Astrocyte (in vitro differentiated cells and primary cell): ENCODE measurements at regions not wholly inside any gene's neighbourhood (a gene's known extent, or its start where the extent isn't known, plus 50 kb on each side); places are given as distances from the start of the nearest gene placed in this dataset.

Experiments used
- DNase-seq: peaks from one replicate; pipeline ENCODE4 v3.0.0-alpha.2; 2010; ENCODE audit warnings: low read depth
- FAIRE-seq: peaks from 2 replicates; lab custom pipeline; 2011; peaks lifted over from hg19 to GRCh38; lab: Jason Lieb, UNC
- H2AFZ ChIP-seq: 2 replicates; pipeline ENCODE4 v1.6.0; 2012; ENCODE audit warnings: low read depth, low read length, inconsistent platforms
- H3K27ac ChIP-seq: 2 replicates; pipeline ENCODE4 v1.5.1; 2011; ENCODE audit warnings: low read depth, low read length, inconsistent platforms
- H3K27me3 ChIP-seq: 2 replicates; pipeline ENCODE4 v1.6.0; 2011; ENCODE audit warnings: low read length, inconsistent platforms; ENCODE audit not compliant: insufficient read depth
- H3K36me3 ChIP-seq: 2 replicates; pipeline ENCODE4 v1.5.1; 2011; ENCODE audit warnings: low read length, inconsistent platforms; ENCODE audit not compliant: insufficient read depth
- H3K4me1 ChIP-seq: 2 replicates; pipeline ENCODE4 v1.5.1; 2011; ENCODE audit warnings: low read length, inconsistent platforms; ENCODE audit not compliant: insufficient read depth
- H3K4me2 ChIP-seq: 2 replicates; pipeline ENCODE4 v1.6.0; 2012; ENCODE audit warnings: low read length, inconsistent platforms
- H3K4me3 ChIP-seq: 2 replicates; pipeline ENCODE4 v1.5.1; 2011; ENCODE audit warnings: low read depth, mild to moderate bottlenecking, low read length, inconsistent platforms; ENCODE audit not compliant: insufficient read depth
- H3K79me2 ChIP-seq: 2 replicates; pipeline ENCODE4 v1.6.0; 2012; ENCODE audit warnings: mild to moderate bottlenecking, low read length, inconsistent platforms; ENCODE audit not compliant: insufficient read depth
- H3K9ac ChIP-seq: 2 replicates; pipeline ENCODE4 v1.6.0; 2012; ENCODE audit warnings: mild to moderate bottlenecking, low read length, inconsistent platforms
- H3K9me3 ChIP-seq: 2 replicates; pipeline ENCODE4 v1.5.1; 2012; ENCODE audit warnings: low read depth, mild to moderate bottlenecking, low read length, inconsistent platforms; ENCODE audit not compliant: insufficient read depth
- H4K20me1 ChIP-seq: 2 replicates; pipeline ENCODE4 v1.6.0; 2012; ENCODE audit warnings: low read length, inconsistent platforms; ENCODE audit not compliant: insufficient read depth
- H3K27ac Mint-ChIP-seq: one replicate; pipeline ENCODE4 v1.8.0; 2021; ENCODE audit warnings: mild to moderate bottlenecking, mixed read lengths; ENCODE audit not compliant: unreplicated experiment
- H3K27me3 Mint-ChIP-seq: one replicate; pipeline ENCODE4 v1.8.0; 2021; ENCODE audit warnings: low read depth, mixed read lengths; ENCODE audit not compliant: unreplicated experiment
- H3K36me3 Mint-ChIP-seq: one replicate; pipeline ENCODE4 v1.8.0; 2021; ENCODE audit warnings: low read depth, mixed read lengths; ENCODE audit not compliant: unreplicated experiment
- H3K4me1 Mint-ChIP-seq: one replicate; pipeline ENCODE4 v1.8.0; 2021; ENCODE audit warnings: low read depth, mixed read lengths; ENCODE audit not compliant: unreplicated experiment
- H3K4me3 Mint-ChIP-seq: one replicate; pipeline ENCODE4 v1.8.0; 2021; ENCODE audit warnings: mild to moderate bottlenecking, moderate library complexity, mixed read lengths; ENCODE audit not compliant: unreplicated experiment
- H3K9me3 Mint-ChIP-seq: one replicate; pipeline ENCODE4 v1.8.0; 2021; ENCODE audit warnings: mild to moderate bottlenecking, mixed read lengths; ENCODE audit not compliant: unreplicated experiment
- EZH2 ChIP-seq: IDR thresholded peaks from 2 replicates; pipeline ENCODE4 v1.6.1; 2012; ENCODE audit warnings: mild to moderate bottlenecking, low read length, inconsistent platforms; ENCODE audit not compliant: insufficient read depth
- TF ChIP-seq, protein P1 (sequence below): IDR thresholded peaks from 2 replicates; pipeline ENCODE4 v1.5.1; 2011; ENCODE audit warnings: low read depth, mild to moderate bottlenecking, inconsistent platforms, low read length, moderate library complexity; ENCODE audit not compliant: insufficient read depth

DNA sequence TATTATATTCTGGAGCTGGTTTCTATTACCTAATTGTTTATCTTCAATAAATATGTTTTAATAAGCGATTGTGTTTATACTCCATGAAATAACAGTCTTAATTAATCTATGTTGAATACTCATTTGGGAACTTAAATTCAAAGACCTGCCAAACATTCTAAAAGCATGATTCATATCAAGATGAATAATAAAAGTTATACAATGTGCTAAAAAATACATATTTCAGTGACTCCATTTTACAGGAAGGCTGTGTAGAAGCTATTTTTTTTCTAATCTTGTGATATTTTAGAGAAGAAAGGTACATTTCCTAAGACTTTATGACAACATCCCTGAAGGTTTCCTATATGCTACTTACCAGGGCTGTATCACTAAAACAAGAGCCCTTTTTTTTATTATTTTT lies 417.9 kb downstream of the NFIB start:
- no peaks in the 10 kb centered on the region for H3K36me3 Mint-ChIP-seq
- FAIRE-seq (no peak), DNase-seq (no peak)
- Histone ChIP-seq H3K4me3 (no peak overlapping the region), H3K27ac (no peak overlapping the region), H3K4me1 (no peaks in the 10 kb centered on the region), H3K9ac (no peak overlapping the region), H3K9me3 (no peaks in the 10 kb centered on the region), H3K4me2 (no peak overlapping the region), H2AFZ (no peak overlapping the region), H3K36me3 (no peaks in the 10 kb centered on the region), H3K79me2 (no peaks in the 10 kb centered on the region), H3K27me3 (no peaks in the 10 kb centered on the region), H4K20me1 (no peaks in the 10 kb centered on the region)
- H3K4me1 Mint-ChIP-seq = no peaks in the 10 kb centered on the region
- no peak overlapping the region for H3K27ac Mint-ChIP-seq
- no peaks in the 10 kb centered on the region for H3K9me3 Mint-ChIP-seq
- no peaks in the 10 kb centered on the region for H3K27me3 Mint-ChIP-seq
- TF ChIP-seq, protein P1, sequence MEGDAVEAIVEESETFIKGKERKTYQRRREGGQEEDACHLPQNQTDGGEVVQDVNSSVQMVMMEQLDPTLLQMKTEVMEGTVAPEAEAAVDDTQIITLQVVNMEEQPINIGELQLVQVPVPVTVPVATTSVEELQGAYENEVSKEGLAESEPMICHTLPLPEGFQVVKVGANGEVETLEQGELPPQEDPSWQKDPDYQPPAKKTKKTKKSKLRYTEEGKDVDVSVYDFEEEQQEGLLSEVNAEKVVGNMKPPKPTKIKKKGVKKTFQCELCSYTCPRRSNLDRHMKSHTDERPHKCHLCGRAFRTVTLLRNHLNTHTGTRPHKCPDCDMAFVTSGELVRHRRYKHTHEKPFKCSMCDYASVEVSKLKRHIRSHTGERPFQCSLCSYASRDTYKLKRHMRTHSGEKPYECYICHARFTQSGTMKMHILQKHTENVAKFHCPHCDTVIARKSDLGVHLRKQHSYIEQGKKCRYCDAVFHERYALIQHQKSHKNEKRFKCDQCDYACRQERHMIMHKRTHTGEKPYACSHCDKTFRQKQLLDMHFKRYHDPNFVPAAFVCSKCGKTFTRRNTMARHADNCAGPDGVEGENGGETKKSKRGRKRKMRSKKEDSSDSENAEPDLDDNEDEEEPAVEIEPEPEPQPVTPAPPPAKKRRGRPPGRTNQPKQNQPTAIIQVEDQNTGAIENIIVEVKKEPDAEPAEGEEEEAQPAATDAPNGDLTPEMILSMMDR = no peak
- TF ChIP-seq EZH2 = no peak
- H3K4me3 Mint-ChIP-seq = no peak overlapping the region

DNA sequence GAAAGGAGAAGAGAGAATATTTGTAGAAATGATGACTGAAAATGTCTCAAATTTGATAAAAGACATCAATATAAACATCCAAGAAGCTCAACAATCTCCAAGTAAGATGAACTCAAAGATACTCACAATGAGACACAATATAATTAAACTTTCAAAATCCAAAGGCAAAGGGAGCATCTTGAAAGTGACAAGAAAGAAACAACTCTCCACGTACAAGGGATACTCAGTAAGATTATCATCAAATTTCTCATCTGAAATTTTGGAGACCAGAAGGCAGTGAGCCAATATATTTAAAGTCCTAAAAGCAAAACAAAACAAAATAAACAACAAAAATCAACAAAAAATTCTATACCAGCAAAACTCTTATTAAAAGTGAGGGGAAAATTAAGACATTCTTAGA lies 428.7 kb downstream of the NFIB start:
- H3K9ac ChIP-seq = no peak overlapping the region
- no peaks in the 10 kb centered on the region for H3K27me3 ChIP-seq
- FAIRE-seq = no peak
- Mint-ChIP-seq H3K36me3 (no peaks in the 10 kb centered on the region), H3K4me3 (no peak overlapping the region), H3K27me3 (no peaks in the 10 kb centered on the region), H3K4me1 (peaks cover 2% of the 10 kb centered on the region), H3K27ac (no peak overlapping the region), H3K9me3 (peaks cover 12% of the 10 kb centered on the region)
- H3K4me3 ChIP-seq = no peak overlapping the region
- no peaks in the 10 kb centered on the region for H4K20me1 ChIP-seq
- DNase-seq = no peak
- no peak overlapping the region for H3K27ac ChIP-seq
- no peaks in the 10 kb centered on the region for H3K36me3 ChIP-seq
- H3K9me3 ChIP-seq = no peaks in the 10 kb centered on the region
- no peak overlapping the region for H3K4me2 ChIP-seq
- no peak overlapping the region for H2AFZ ChIP-seq
- H3K79me2 ChIP-seq = no peaks in the 10 kb centered on the region
- H3K4me1 ChIP-seq = no peaks in the 10 kb centered on the region
- TF ChIP-seq, protein P1 = no peak
- no peak for TF ChIP-seq EZH2

DNA sequence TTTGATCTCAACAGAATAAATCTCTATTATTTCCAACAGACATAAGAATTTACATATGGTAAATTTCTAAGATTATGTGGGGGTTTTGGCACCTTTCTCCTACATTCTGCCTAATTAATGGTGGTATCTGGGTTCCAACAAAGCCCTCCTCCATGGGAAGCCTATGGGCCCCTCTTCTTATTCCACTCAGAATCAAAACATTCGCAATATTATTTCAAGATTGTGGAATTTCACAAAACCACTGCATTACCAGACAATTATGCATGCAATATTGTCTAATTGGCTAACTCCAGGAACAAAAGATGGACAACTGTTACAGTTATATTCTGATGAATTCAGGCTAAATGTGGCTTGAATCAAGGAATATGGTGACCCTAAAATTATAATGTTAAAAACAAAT lies 434.0 kb downstream of the NFIB start:
- H3K27ac Mint-ChIP-seq = no peak overlapping the region
- DNase-seq (no peak), FAIRE-seq (no peak)
- no peaks in the 10 kb centered on the region for H3K4me1 ChIP-seq
- H3K4me1 Mint-ChIP-seq = peaks cover 3% of the 10 kb centered on the region
- no peak overlapping the region for H2AFZ ChIP-seq
- H3K27me3 ChIP-seq = no peaks in the 10 kb centered on the region
- H3K79me2 ChIP-seq = no peaks in the 10 kb centered on the region
- H3K36me3 Mint-ChIP-seq = no peaks in the 10 kb centered on the region
- no peak overlapping the region for H3K4me3 ChIP-seq
- H3K27ac ChIP-seq = no peak overlapping the region
- H3K9me3 Mint-ChIP-seq = peaks cover 3% of the 10 kb centered on the region
- no peak overlapping the region for H3K9ac ChIP-seq
- no peaks in the 10 kb centered on the region for H4K20me1 ChIP-seq
- H3K27me3 Mint-ChIP-seq = no peaks in the 10 kb centered on the region
- no peak overlapping the region for H3K4me3 Mint-ChIP-seq
- TF ChIP-seq EZH2 = no peak
- TF ChIP-seq, protein P1 = no peak
- H3K36me3 ChIP-seq = no peaks in the 10 kb centered on the region
- H3K9me3 ChIP-seq = no peaks in the 10 kb centered on the region
- no peak overlapping the region for H3K4me2 ChIP-seq
